Lower leg skin (tissue), 3 donors: ENCODE measurements at regions not wholly inside any gene's neighbourhood (a gene's known extent, or its start where the extent isn't known, plus 50 kb on each side); places are given as distances from the start of the nearest gene placed in this dataset.

Experiments used
- CTCF ChIP-seq, 3 donors: fragments of 450-650 bp; IDR thresholded peaks; one replicate each; pipeline ENCODE4 v1.5.1; 2016; ENCODE audit warnings: antibody characterized with exemption in 3 of 3, mild to moderate bottlenecking in 3 of 3, moderate library complexity in 2 of 3
- POLR2A ChIP-seq, 2 donors: fragments of 450-650 bp; IDR thresholded peaks; one replicate each; pipeline ENCODE4 v1.6.1; 2016 to 2017; ENCODE audit warnings: antibody characterized with exemption in 2 of 2, mild to moderate bottlenecking in 1 of 2, moderate library complexity in 1 of 2

DNA sequence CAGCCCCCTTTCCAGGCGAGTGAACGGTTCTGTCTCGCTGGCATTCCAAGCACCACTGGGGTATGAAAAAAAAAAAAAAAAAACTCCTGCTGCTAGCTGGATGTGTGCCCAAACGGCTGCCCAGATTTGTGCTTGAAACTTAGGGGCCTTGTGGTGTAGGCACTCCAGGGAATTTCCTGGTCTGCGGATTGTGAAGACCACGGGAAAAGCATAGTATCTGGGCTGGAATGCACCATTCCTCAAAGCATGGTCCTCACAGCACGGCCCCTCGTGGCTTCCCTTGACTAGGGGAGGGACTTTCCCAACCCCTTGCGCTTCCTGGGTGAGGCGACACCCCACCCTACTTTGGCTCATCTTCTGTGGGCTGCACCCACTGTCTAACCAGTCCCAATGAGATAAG is 516.8 kb upstream of the FAM241A start:
- TF ChIP-seq CTCF (IDR thresholded peaks at IDR 0.05) (no peak), POLR2A (IDR thresholded peaks at IDR 0.05) (no peak)
